HFFc6 (cell line): ENCODE measurements at regions not wholly inside any gene's neighbourhood (a gene's known extent, or its start where the extent isn't known, plus 50 kb on each side); places are given as distances from the start of the nearest gene placed in this dataset.

Experiments
- DNase-seq: peaks from one replicate; pipeline ENCODE4 v3.0.0-alpha.2; 2018
- H3K27ac Mint-ChIP-seq: 2 replicates; pipeline ENCODE4 v1.8.0; 2020; ENCODE audit warnings: mild to moderate bottlenecking, mixed read lengths
- H3K27me3 Mint-ChIP-seq: 2 replicates; pipeline ENCODE4 v1.8.0; 2021; ENCODE audit warnings: mild to moderate bottlenecking, moderate library complexity, mixed read lengths; ENCODE audit not compliant: insufficient read depth
- H3K36me3 Mint-ChIP-seq: 2 replicates; pipeline ENCODE4 v1.8.0; 2021; ENCODE audit warnings: low read depth, mixed read lengths
- H3K4me1 Mint-ChIP-seq: 2 replicates; pipeline ENCODE4 v1.8.0; 2020; ENCODE audit warnings: low read depth, mixed read lengths
- H3K4me3 Mint-ChIP-seq: 2 replicates; pipeline ENCODE4 v1.8.0; 2020; ENCODE audit warnings: mild to moderate bottlenecking, moderate library complexity, mixed read lengths
- H3K9me3 Mint-ChIP-seq: 2 replicates; pipeline ENCODE4 v1.8.0; 2020; ENCODE audit warnings: mild to moderate bottlenecking, mixed read lengths
- CTCF ChIP-seq: fragments of 200-600 bp; sonication (generic); IDR thresholded peaks from 2 replicates; pipeline ENCODE4 v1.5.0; 2021; ENCODE audit warnings: antibody characterized with exemption, mild to moderate bottlenecking

DNA sequence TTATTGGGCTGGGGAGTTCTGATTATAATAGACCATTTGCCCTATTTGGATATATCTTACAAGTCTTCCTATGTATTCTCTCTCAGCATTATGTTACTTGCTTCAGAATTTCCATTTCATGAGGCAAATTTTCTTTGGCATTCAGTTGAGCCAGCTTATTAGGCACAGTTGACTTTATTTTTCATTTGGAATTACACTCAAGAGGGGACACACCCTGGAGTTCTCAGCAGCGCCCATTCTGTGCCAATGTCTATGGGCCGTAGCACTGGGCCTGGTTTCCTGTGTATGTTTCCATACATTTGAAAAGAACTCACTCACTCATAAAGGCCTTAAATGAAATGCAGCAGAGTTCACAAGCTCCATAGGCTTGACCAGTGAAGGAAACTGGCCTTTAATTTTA lies 138.5 kb downstream of the KLF12 start:
- H3K4me3 Mint-ChIP-seq, result no peak overlapping the region
- no peak for TF ChIP-seq CTCF
- DNase-seq, result no peak

GRCh38 chr13:73993661-73994060 lies 140.5 kb downstream of the KLF12 start:
- Mint-ChIP-seq H3K4me3 (no peak overlapping the region), H3K36me3 (peaks cover 21% of the 10 kb centered on the region), H3K9me3 (no peaks in the 10 kb centered on the region), H3K4me1 (peaks cover 16% of the 10 kb centered on the region), H3K27ac (no peak overlapping the region), H3K27me3 (no peaks in the 10 kb centered on the region; the same call in 1 of the 2 replicates)
- no peak for DNase-seq
- TF ChIP-seq CTCF, result no peak

More for the DNA sequence above, 138.5 kb downstream of the KLF12 start:
- Mint-ChIP-seq H3K27me3 (no peaks in the 10 kb centered on the region; the same call in 1 of the 2 replicates), H3K4me1 (peaks cover 8% of the 10 kb centered on the region; the same call in 1 of the 2 replicates), H3K9me3 (no peaks in the 10 kb centered on the region), H3K27ac (no peak overlapping the region), H3K36me3 (peaks cover 15% of the 10 kb centered on the region)

DNA sequence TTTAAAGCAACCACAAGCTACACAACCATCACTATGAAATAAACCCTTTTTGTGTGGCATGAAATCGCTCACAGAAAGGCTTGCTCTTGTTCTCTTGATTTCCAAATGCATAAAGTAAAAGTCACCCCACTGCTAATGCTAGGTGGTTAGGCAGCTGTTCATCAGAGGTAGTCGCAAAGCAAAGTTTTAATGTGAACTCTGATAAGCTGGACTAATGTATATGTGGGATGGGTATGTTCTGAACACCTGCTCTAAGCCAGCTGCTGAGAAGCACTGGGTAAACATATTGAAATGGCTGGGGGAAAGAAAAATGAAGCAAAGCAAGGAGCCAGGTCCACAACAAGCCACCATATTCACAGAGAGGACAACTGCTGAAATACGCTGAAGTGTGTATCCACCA lies 142.3 kb downstream of the KLF12 start:
- peaks cover 13% of the 10 kb centered on the region; the same call in 1 of the 2 replicates for H3K4me1 Mint-ChIP-seq
- no peak overlapping the region for H3K4me3 Mint-ChIP-seq
- no peak overlapping the region for H3K27ac Mint-ChIP-seq
- TF ChIP-seq CTCF, result no peak
- no peaks in the 10 kb centered on the region for H3K9me3 Mint-ChIP-seq
- no peak for DNase-seq
- peaks cover 21% of the 10 kb centered on the region for H3K36me3 Mint-ChIP-seq
- H3K27me3 Mint-ChIP-seq, result no peaks in the 10 kb centered on the region; the same call in 1 of the 2 replicates

DNA sequence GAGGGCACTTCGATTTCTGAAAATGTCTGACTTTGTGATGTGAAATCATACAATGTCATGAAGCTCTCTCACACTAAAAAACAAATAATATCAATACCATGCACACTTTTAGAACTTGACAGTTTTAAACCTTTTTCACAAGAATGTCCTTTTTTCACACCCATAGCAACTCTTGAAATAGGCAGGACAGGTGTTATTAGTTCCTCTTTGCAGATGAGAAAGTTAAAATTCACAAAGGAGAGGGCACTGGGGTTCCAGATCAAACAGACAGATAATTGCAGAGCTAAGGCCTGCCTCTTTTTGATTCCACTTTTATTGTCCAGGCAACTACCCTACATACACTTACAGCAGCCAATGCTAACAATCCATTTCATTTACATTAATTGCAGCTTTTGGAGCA lies 142.8 kb downstream of the KLF12 start:
- Mint-ChIP-seq H3K4me1 (peaks cover 13% of the 10 kb centered on the region; the same call in 1 of the 2 replicates), H3K36me3 (peaks cover 21% of the 10 kb centered on the region), H3K27me3 (no peaks in the 10 kb centered on the region; the same call in 1 of the 2 replicates), H3K4me3 (no peak overlapping the region), H3K9me3 (no peaks in the 10 kb centered on the region), H3K27ac (no peak overlapping the region)
- no peak for DNase-seq
- no peak for TF ChIP-seq CTCF

DNA sequence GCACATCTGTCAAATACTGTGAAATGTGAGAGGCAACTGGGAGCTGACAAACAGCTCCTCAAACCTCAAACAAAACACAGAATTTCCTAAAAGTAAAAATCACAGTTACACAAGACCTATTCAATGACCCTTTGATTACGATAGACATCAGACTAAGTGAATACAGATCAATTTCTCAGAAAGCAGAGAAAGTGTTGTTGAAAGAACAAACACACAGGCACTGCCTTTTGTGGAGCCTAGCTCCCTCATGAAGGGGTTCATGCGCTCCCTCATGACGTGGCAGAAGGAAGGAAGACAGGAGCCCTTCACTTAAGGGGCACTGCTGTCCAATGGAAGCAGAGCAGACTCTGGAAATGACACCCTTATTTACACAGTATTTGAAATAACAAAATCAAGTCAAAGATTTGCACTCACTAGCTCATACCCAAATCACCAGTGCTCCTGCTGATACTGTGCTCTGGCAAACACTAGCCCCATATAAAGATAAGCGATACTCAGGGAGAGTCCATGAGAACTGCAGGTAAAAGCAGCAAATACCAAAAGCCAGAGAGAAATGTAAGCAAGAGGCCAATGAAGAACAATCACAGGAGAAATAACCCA lies 144.9 kb downstream of the KLF12 start:
- H3K27me3 Mint-ChIP-seq, result no peaks in the 10 kb centered on the region; the same call in 1 of the 2 replicates
- peaks cover 21% of the 10 kb centered on the region for H3K36me3 Mint-ChIP-seq
- no peak for TF ChIP-seq CTCF
- no peak for DNase-seq
- H3K27ac Mint-ChIP-seq, result no peak overlapping the region
- H3K4me3 Mint-ChIP-seq, result no peak overlapping the region
- peaks cover 13% of the 10 kb centered on the region; the same call in 1 of the 2 replicates for H3K4me1 Mint-ChIP-seq
- H3K9me3 Mint-ChIP-seq, result no peaks in the 10 kb centered on the region
